GM12873 (cell line): ENCODE measurements at regions not wholly inside any gene's neighbourhood (a gene's known extent, or its start where the extent isn't known, plus 50 kb on each side); places are given as distances from the start of the nearest gene placed in this dataset.

ENCODE experiments used
- CTCF ChIP-seq: IDR thresholded peaks from 2 replicates; pipeline ENCODE4 v1.5.1; 2012; ENCODE audit warnings: low read depth, mild to moderate bottlenecking, moderate library complexity, low read length, control low read depth; ENCODE audit not compliant: insufficient read depth; ENCODE audit errors: missing control alignments

- no peak for TF ChIP-seq CTCF
Measured at GRCh38 chr14:61111209-61111665, 130.2 kb downstream of the SLC38A6 start.

- TF ChIP-seq CTCF, result no peak
Measured at GRCh38 chr14:61110316-61111082, 129.5 kb downstream of the SLC38A6 start.

- TF ChIP-seq CTCF, result no peak
Measured at GRCh38 chr14:61109288-61109687, 128.2 kb downstream of the SLC38A6 start.

GRCh38 chr14:61108496-61109141 lies 127.6 kb downstream of the SLC38A6 start:
- no peak for TF ChIP-seq CTCF

- TF ChIP-seq CTCF, result no peak
Measured at GRCh38 chr14:61107869-61108493, 126.9 kb downstream of the SLC38A6 start.

GRCh38 chr14:61106959-61107641 lies 126.1 kb downstream of the SLC38A6 start:
- TF ChIP-seq CTCF, result peak; percentile 47
